IMR-90 (cell line): ENCODE measurements at regions not wholly inside any gene's neighbourhood (a gene's known extent, or its start where the extent isn't known, plus 50 kb on each side); places are given as distances from the start of the nearest gene placed in this dataset.

Experiments
- ATAC-seq: fragments of 200-7000 bp; cut with Tn5 transposase; 2 replicates; pipeline ENCODE4 v1.9.1; 2020; ENCODE audit warnings: low read depth, mild to moderate bottlenecking, moderate library complexity
- BruUV-seq: library from RNA; stranded (reverse); fragments of 400-500 nt; replicated peaks from 2 replicates; lab custom pipeline; 2021; lab: Mats Ljungman, UMichigan
- CTCF ChIA-PET: fragments of 300-600 bp; formaldehyde crosslinking; extraction: SDS; loops from one replicate; lab custom pipeline; 2021; ENCODE audit warnings: antibody characterized with exemption; lab: Yijun Ruan, JAX
- POLR2A ChIA-PET: fragments of 300-600 bp; sonication (Branson Sonifier 250); formaldehyde crosslinking; loops from one replicate; lab custom pipeline; 2022; ENCODE audit warnings: antibody characterized with exemption; ENCODE audit not compliant: unreplicated experiment; lab: Charles Lee
- DNase-seq: peaks from one replicate; pipeline ENCODE4 v3.0.0; 2013
- H2AFZ ChIP-seq: replicated peaks from 2 replicates; pipeline ENCODE3; 2013; ENCODE audit warnings: low read length, mild to moderate bottlenecking; ENCODE audit not compliant: poor library complexity
- H2AK5ac ChIP-seq: 2 replicates; pipeline ENCODE4 v1.6.1; 2013; ENCODE audit warnings: low read depth, low read length, inconsistent platforms
- H2AK9ac ChIP-seq: replicated peaks from 2 replicates; pipeline ENCODE3; 2013; ENCODE audit warnings: mild to moderate bottlenecking, low read depth, low read length, moderate library complexity; ENCODE audit not compliant: poor library complexity
- H2BK120ac ChIP-seq: 2 replicates; pipeline ENCODE4 v1.6.1; 2013; ENCODE audit warnings: low read depth, low read length, inconsistent platforms
- H2BK15ac ChIP-seq: 3 replicates; pipeline ENCODE4 v1.6.1; 2013; ENCODE audit warnings: low read depth, low read length, inconsistent platforms
- H2BK20ac ChIP-seq: 2 replicates; pipeline ENCODE4 v1.6.1; 2013; ENCODE audit warnings: low read depth, mild to moderate bottlenecking, inconsistent platforms, low read length, moderate library complexity
- H2BK5ac ChIP-seq: 2 replicates; pipeline ENCODE4 v1.6.1; 2013; ENCODE audit warnings: mild to moderate bottlenecking, low read depth, low read length, inconsistent platforms; ENCODE audit not compliant: poor library complexity, severe bottlenecking
- H3K14ac ChIP-seq: replicated peaks from 2 replicates; pipeline ENCODE4 v1.6.1; 2013; ENCODE audit warnings: low read depth, low read length, inconsistent platforms
- H3K18ac ChIP-seq: 2 replicates; pipeline ENCODE4 v1.6.1; 2013; ENCODE audit warnings: low read depth, low read length, control low read depth
- H3K23ac ChIP-seq: 2 replicates; pipeline ENCODE4 v1.6.1; 2013; ENCODE audit warnings: low read depth, low read length, inconsistent platforms
- H3K27ac ChIP-seq: 2 replicates; pipeline ENCODE4 v1.5.1; 2013; ENCODE audit warnings: mild to moderate bottlenecking, control low read depth, low read length; ENCODE audit not compliant: insufficient read depth
- H3K27me3 ChIP-seq: 2 replicates; pipeline ENCODE4 v1.6.1; 2013; ENCODE audit warnings: low read length; ENCODE audit not compliant: control insufficient read depth, insufficient read depth
- H3K36me3 ChIP-seq: 2 replicates; pipeline ENCODE4 v1.6.1; 2013; ENCODE audit warnings: low read length, mixed read lengths; ENCODE audit not compliant: control insufficient read depth, insufficient read depth
- H3K4ac ChIP-seq: 2 replicates; pipeline ENCODE4 v1.6.1; 2013; ENCODE audit warnings: low read depth, low read length, inconsistent platforms
- H3K4me1 ChIP-seq: 2 replicates; pipeline ENCODE4 v1.6.1; 2013; ENCODE audit warnings: low read length, mixed read lengths; ENCODE audit not compliant: control insufficient read depth, insufficient read depth
- H3K4me2 ChIP-seq: 2 replicates; pipeline ENCODE4 v1.6.1; 2013; ENCODE audit warnings: low read depth, mild to moderate bottlenecking, control low read depth, low read length, moderate library complexity
- H3K4me3 ChIP-seq: 2 replicates; pipeline ENCODE4 v1.5.1; 2013; ENCODE audit warnings: low read depth, mild to moderate bottlenecking, control low read depth, low read length, moderate library complexity; ENCODE audit not compliant: insufficient read depth
- H3K56ac ChIP-seq: 2 replicates; pipeline ENCODE4 v1.6.1; 2013; ENCODE audit warnings: low read length, inconsistent platforms; ENCODE audit not compliant: insufficient read depth; ENCODE audit errors: extremely low read depth
- H3K79me1 ChIP-seq, 2 experiments: 2 replicates each; pipeline ENCODE4 v1.6.1; 2013; ENCODE audit warnings: low read length in 2 of 2, inconsistent platforms in 1 of 2, low read depth in 1 of 2
- H3K9ac ChIP-seq: 2 replicates; pipeline ENCODE4 v1.6.1; 2013; ENCODE audit warnings: low read depth, low read length, control low read depth
- H3K9me1 ChIP-seq: 2 replicates; pipeline ENCODE4 v1.6.1; 2013; ENCODE audit warnings: low read length, inconsistent platforms; ENCODE audit not compliant: insufficient read depth
- H3K9me3 ChIP-seq: 2 replicates; pipeline ENCODE4 v1.6.1; 2013; ENCODE audit warnings: low read length; ENCODE audit not compliant: control insufficient read depth, insufficient read depth
- H4K20me1 ChIP-seq: 2 replicates; pipeline ENCODE4 v1.6.1; 2013; ENCODE audit warnings: low read length, inconsistent platforms; ENCODE audit not compliant: insufficient read depth
- H4K5ac ChIP-seq: 2 replicates; pipeline ENCODE4 v1.6.1; 2013; ENCODE audit warnings: mild to moderate bottlenecking, low read depth, low read length, control low read depth
- H4K8ac ChIP-seq, 2 experiments: 2 replicates each; pipeline ENCODE4 v1.6.1; 2013; ENCODE audit warnings: low read depth in 2 of 2, low read length in 2 of 2, control low read depth in 1 of 2, inconsistent platforms in 1 of 2
- H4K91ac ChIP-seq: 2 replicates; pipeline ENCODE4 v1.6.1; 2013; ENCODE audit warnings: low read depth, low read length, inconsistent platforms; ENCODE audit not compliant: insufficient read depth
- CEBPB ChIP-seq: IDR thresholded peaks from 2 replicates; pipeline ENCODE4 v1.6.1; 2012; ENCODE audit warnings: low read depth, low read length, improper control_type of control experiment
- CHD1 ChIP-seq: IDR thresholded peaks from 2 replicates; pipeline ENCODE4 v1.6.1; 2012; ENCODE audit warnings: low read depth, low read length, improper control_type of control experiment
- ELK1 ChIP-seq: fragments of 150-350 bp; IDR thresholded peaks from 2 replicates; pipeline ENCODE4 v1.6.1; 2016; ENCODE audit warnings: low read depth, mild to moderate bottlenecking, low read length, moderate library complexity, borderline replicate concordance
- FOS ChIP-seq: fragments of 150-350 bp; IDR thresholded peaks from 2 replicates; pipeline ENCODE4 v1.6.1; 2016; ENCODE audit warnings: low read depth, low read length
- MAZ ChIP-seq: IDR thresholded peaks from 2 replicates; pipeline ENCODE4 v1.6.1; 2012; ENCODE audit warnings: low read depth, mild to moderate bottlenecking, low read length, improper control_type of control experiment, moderate library complexity, borderline replicate concordance
- MXI1 ChIP-seq: IDR thresholded peaks from 2 replicates; pipeline ENCODE4 v1.6.1; 2012; ENCODE audit warnings: low read depth, mild to moderate bottlenecking, low read length, moderate library complexity, borderline replicate concordance
- POLR2A ChIP-seq: IDR thresholded peaks from 2 replicates; pipeline ENCODE4 v1.6.1; 2012; ENCODE audit warnings: mild to moderate bottlenecking, low read depth, low read length
- RAD21 ChIP-seq: IDR thresholded peaks from 2 replicates; pipeline ENCODE4 v1.6.1; 2012; ENCODE audit warnings: low read length, improper control_type of control experiment
- dilution Hi-C: fragments of 300-500 bp; cut with HindIII; formaldehyde crosslinking; loops from one replicate; pipeline ENCODE4 v1.14.3; 2018; ENCODE audit warnings: low sequenced_read_pairs; ENCODE audit not compliant: unreplicated experiment
- in situ Hi-C: fragments of 300-500 bp; cut with MboI; formaldehyde crosslinking; loops from 3 replicates; pipeline ENCODE4 v1.14.3; 2019; ENCODE audit warnings: low sequenced_read_pairs, inconsistent platforms, mixed read lengths
- intact Hi-C: fragments of 100-400 bp; cut with micrococcal nuclease; formaldehyde crosslinking; loops from 2 replicates; pipeline ENCODE4 v1.10.0; 2022
- TF ChIP-seq, protein P1 (sequence below): fragments of 150-350 bp; IDR thresholded peaks from 2 replicates; pipeline ENCODE4 v1.6.1; 2017; ENCODE audit warnings: mild to moderate bottlenecking, antibody characterized with exemption, low read length, low read depth

DNA sequence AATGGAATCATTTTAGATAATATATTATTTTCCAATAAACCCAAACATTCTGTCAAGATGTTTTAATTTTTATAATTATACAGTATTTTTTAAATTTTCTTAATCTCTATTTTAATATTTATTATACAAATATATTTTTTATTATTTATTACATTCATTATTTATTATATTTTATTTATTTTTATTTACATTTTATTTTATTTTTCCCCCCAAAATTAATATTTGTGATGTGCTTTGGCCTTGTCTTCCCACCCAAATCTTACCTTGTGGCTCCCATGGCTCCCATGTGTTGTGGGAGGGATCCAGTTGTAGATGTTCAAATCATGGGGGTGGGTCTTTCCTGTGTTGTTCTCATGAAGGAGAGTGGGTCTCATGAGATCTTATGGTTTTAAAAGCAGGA lies 382.1 kb downstream of the TLE4 start:
- no peak overlapping the region for H2BK120ac ChIP-seq
- H3K9ac ChIP-seq, result no peak overlapping the region
- no peak overlapping the region for H2AK5ac ChIP-seq
- in situ Hi-C loops (no loop called here), intact Hi-C loops (no loop called here), dilution Hi-C loops (no loop called here)
- no peak overlapping the region for H3K4me3 ChIP-seq
- no peak for TF ChIP-seq MAZ
- no peak for TF ChIP-seq ELK1
- TF ChIP-seq FOS, result no peak
- TF ChIP-seq, protein P1, sequence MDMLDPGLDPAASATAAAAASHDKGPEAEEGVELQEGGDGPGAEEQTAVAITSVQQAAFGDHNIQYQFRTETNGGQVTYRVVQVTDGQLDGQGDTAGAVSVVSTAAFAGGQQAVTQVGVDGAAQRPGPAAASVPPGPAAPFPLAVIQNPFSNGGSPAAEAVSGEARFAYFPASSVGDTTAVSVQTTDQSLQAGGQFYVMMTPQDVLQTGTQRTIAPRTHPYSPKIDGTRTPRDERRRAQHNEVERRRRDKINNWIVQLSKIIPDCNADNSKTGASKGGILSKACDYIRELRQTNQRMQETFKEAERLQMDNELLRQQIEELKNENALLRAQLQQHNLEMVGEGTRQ, result no peak
- TF ChIP-seq MXI1, result no peak
- TF ChIP-seq CHD1, result no peak
- no peak for TF ChIP-seq POLR2A
- TF ChIP-seq CEBPB, result no peak
- no peak for TF ChIP-seq RAD21
- H4K8ac ChIP-seq, result no peak overlapping the region
- no peak overlapping the region for H3K4me2 ChIP-seq
- H3K36me3 ChIP-seq, result no peaks in the 10 kb centered on the region
- H3K4ac ChIP-seq, result no peak overlapping the region
- no peak overlapping the region for H2BK15ac ChIP-seq
- no peaks in the 10 kb centered on the region for H3K4me1 ChIP-seq
- no peak overlapping the region for H3K23ac ChIP-seq
- H3K9me1 ChIP-seq, result no peaks in the 10 kb centered on the region
- H4K91ac ChIP-seq, result no peak overlapping the region
- H3K14ac ChIP-seq, result no peak overlapping the region
- H2BK5ac ChIP-seq, result no peak overlapping the region
- H2AFZ ChIP-seq, result no peak overlapping the region
- no peaks in the 10 kb centered on the region for H4K20me1 ChIP-seq
- no peaks in the 10 kb centered on the region for H3K27me3 ChIP-seq
- no peak overlapping the region for H3K18ac ChIP-seq
- no peak overlapping the region for H2AK9ac ChIP-seq
- DNase-seq, result no peak
- no peak overlapping the region for H4K5ac ChIP-seq
- no peak overlapping the region for H3K56ac ChIP-seq
- H3K27ac ChIP-seq, result no peak overlapping the region
- H3K79me1 ChIP-seq, result no peaks in the 10 kb centered on the region
- BruUV-seq, result no TSS peak
- ATAC-seq, result no peak
- CTCF ChIA-PET, result no interaction called here
- H2BK20ac ChIP-seq, result no peak overlapping the region
- POLR2A ChIA-PET, result no interaction called here
- H3K9me3 ChIP-seq, result no peaks in the 10 kb centered on the region
